HG02571 (cell line): ENCODE measurements at regions not wholly inside any gene's neighbourhood (a gene's known extent, or its start where the extent isn't known, plus 50 kb on each side); places are given as distances from the start of the nearest gene placed in this dataset.

Experiments used
- ATAC-seq: cut with Tn5 transposase; IDR thresholded peaks from one replicate; pipeline ENCODE4 v1.9.1; 2021; ENCODE audit warnings: mild to moderate bottlenecking, moderate library complexity; ENCODE audit not compliant: unreplicated experiment

DNA sequence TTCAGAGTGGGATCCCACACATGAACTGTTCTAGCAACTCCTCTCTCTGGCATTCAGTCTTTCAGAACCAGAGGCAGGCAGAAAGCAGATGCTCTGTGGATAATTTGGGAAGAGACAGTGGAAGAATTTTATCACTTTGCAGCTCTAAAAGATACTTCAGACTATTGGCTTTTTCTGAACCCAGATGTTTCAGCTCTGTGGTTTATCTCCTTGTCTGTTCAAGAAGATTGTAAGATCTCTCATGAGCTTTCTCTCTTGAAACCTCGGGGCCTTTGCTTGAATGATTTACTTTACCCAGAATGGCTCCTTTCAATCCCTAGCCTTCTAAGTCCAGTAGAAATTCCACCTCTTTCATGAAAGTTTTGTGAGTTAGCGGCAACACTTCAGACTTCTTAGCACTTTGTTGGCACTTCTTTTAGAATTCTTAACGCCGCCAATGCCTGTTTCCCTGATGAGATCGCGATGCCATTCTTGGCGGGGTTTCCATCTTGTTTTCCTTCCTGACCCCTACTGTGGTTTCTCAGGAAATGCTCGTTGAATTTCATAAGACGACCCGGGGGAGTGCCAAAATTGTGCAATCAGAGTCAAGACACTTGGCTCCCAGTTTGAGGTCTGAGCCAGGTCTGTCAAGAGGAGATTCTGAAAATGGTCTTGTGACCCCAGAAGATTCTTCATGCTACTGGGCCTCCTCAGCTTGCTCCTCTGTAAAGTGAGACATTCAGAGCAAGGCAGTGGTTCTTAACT, 107.0 kb upstream of the PRICKLE1 start:
- no peak for ATAC-seq

- ATAC-seq: no peak
Measured at GRCh38 chr12:42695490-42695995, 106.0 kb upstream of the PRICKLE1 start.

DNA sequence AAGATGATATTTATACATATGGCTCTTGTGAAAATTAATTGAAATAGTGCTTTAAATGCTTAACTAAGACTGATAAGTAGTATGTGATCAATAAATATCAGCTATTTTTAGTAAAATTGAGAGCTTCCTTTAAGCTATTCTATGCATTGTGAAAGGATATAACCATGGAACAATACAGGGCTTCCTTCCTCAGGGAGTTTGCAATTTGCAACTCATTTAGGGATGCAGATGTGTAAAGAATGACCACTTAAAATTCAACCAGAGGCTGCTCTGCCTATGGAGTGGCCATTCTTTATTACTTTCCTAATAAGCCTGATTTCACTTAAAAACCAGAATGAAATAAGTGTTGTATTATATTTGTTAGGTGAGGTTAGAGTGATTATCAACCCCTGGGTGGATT, 103.2 kb upstream of the PRICKLE1 start:
- ATAC-seq: no peak

DNA sequence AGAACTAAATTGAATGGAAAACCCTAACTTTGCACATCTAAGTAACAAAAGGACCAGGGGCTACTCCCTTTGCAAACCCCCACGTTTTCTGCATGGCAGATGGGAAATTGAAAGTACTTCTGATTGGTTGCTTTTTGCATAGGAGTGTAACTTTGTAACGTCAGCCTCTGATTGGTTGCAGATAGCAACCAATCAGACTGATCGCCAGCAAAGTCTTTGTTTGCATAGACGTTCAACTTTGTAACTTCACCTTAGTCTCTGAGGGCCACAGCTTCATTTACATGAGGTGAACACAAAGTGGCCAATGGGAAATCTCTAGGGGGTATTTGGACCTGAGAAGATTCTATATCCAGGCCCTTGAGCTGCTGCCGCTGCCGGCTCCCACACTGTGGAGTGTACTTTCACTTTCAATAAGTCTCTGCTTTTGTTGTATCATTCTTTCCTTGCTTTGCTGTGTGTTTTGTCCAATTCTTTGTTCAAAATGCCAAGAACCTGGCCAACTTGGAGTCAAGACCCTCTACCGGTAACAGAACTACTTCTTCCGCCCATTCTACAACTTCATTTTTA, 102.5 kb upstream of the PRICKLE1 start:
- ATAC-seq: no peak

GRCh38 chr12:42690264-42690663, 100.7 kb upstream of the PRICKLE1 start:
- ATAC-seq: no peak

- ATAC-seq: no peak
Measured at GRCh38 chr12:42689699-42690098, 100.2 kb upstream of the PRICKLE1 start.

GRCh38 chr12:42686514-42687172, 97.1 kb upstream of the PRICKLE1 start:
- ATAC-seq: no peak

- ATAC-seq: no peak
Measured at GRCh38 chr12:42684802-42685071, 95.2 kb upstream of the PRICKLE1 start.

- ATAC-seq: no peak
Measured at GRCh38 chr12:42683933-42684801, 94.6 kb upstream of the PRICKLE1 start.

GRCh38 chr12:42683266-42683665, 93.7 kb upstream of the PRICKLE1 start:
- no peak for ATAC-seq

GRCh38 chr12:42679466-42679865, 89.9 kb upstream of the PRICKLE1 start:
- no peak for ATAC-seq

- no peak for ATAC-seq
Measured at GRCh38 chr12:42677461-42677860, 87.9 kb upstream of the PRICKLE1 start.

GRCh38 chr12:42673535-42673934, 84.0 kb upstream of the PRICKLE1 start:
- ATAC-seq: no peak

GRCh38 chr12:42670719-42671118, 81.2 kb upstream of the PRICKLE1 start:
- ATAC-seq: no peak

DNA sequence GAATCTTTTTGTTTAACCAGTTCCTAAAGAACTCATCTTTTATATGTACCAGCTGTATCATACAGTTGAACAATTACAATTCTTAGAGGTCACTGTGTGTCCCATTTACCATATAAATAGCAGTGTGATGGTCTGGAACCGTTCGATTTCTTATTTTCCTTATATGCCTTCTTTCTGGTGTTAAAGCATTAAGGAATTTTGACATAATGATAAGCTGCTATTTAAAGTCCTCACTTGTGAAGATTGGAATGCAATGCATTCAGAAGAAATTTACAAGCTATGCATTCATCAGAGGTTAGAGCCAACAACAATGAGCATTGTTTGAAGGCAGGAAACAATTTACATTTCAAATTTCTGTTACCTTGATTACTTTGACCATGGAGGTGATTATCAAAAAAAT, 80.0 kb upstream of the PRICKLE1 start:
- ATAC-seq: no peak

- no peak for ATAC-seq
Measured at GRCh38 chr12:42666671-42667243, 77.2 kb upstream of the PRICKLE1 start.

- no peak for ATAC-seq
Measured at GRCh38 chr12:42663621-42664020, 74.1 kb upstream of the PRICKLE1 start.

- ATAC-seq: no peak
Measured at GRCh38 chr12:42660968-42661937, 71.7 kb upstream of the PRICKLE1 start.

GRCh38 chr12:42660117-42660516, 70.6 kb upstream of the PRICKLE1 start:
- ATAC-seq: no peak

- ATAC-seq: no peak
Measured at GRCh38 chr12:42652048-42652447, 62.5 kb upstream of the PRICKLE1 start.
